Astrocyte of the spinal cord (primary cell): ENCODE measurements at regions not wholly inside any gene's neighbourhood (a gene's known extent, or its start where the extent isn't known, plus 50 kb on each side); places are given as distances from the start of the nearest gene placed in this dataset.

Experiments
- DNase-seq: peaks from one replicate; pipeline ENCODE4 v3.0.0; 2011; ENCODE audit warnings: low read depth, low spot score
- H3K4me3 ChIP-seq: 2 replicates; pipeline ENCODE4 v1.5.1; 2011; ENCODE audit warnings: low read depth, mild to moderate bottlenecking, low read length, moderate library complexity
- in situ Hi-C: cut with HindIII; loops from 2 replicates; pipeline ENCODE4 v1.10.0; 2017; ENCODE audit warnings: low sequenced_read_pairs
- TF ChIP-seq, protein P1 (sequence below): IDR thresholded peaks from 2 replicates; pipeline ENCODE4 v1.5.1; 2012; ENCODE audit warnings: low read depth, mild to moderate bottlenecking, low read length, inconsistent platforms

- in situ Hi-C loops = no loop called here
- DNase-seq = no peak
- H3K4me3 ChIP-seq = no peak overlapping the region
- TF ChIP-seq, protein P1, sequence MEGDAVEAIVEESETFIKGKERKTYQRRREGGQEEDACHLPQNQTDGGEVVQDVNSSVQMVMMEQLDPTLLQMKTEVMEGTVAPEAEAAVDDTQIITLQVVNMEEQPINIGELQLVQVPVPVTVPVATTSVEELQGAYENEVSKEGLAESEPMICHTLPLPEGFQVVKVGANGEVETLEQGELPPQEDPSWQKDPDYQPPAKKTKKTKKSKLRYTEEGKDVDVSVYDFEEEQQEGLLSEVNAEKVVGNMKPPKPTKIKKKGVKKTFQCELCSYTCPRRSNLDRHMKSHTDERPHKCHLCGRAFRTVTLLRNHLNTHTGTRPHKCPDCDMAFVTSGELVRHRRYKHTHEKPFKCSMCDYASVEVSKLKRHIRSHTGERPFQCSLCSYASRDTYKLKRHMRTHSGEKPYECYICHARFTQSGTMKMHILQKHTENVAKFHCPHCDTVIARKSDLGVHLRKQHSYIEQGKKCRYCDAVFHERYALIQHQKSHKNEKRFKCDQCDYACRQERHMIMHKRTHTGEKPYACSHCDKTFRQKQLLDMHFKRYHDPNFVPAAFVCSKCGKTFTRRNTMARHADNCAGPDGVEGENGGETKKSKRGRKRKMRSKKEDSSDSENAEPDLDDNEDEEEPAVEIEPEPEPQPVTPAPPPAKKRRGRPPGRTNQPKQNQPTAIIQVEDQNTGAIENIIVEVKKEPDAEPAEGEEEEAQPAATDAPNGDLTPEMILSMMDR = no peak
These were observed 114.7 kb downstream of the TNFAIP3 start for GRCh38 chr6:137981758-137982157.

- in situ Hi-C loops = no loop called here
- DNase-seq = no peak
- no peak overlapping the region for H3K4me3 ChIP-seq
- TF ChIP-seq, protein P1 = no peak
These were observed 115.5 kb downstream of the TNFAIP3 start for GRCh38 chr6:137982418-137983189.

GRCh38 chr6:137983269-137983668 lies 116.2 kb downstream of the TNFAIP3 start:
- TF ChIP-seq, protein P1 = no peak
- in situ Hi-C loops = no loop called here
- DNase-seq = no peak
- no peak overlapping the region for H3K4me3 ChIP-seq

DNA sequence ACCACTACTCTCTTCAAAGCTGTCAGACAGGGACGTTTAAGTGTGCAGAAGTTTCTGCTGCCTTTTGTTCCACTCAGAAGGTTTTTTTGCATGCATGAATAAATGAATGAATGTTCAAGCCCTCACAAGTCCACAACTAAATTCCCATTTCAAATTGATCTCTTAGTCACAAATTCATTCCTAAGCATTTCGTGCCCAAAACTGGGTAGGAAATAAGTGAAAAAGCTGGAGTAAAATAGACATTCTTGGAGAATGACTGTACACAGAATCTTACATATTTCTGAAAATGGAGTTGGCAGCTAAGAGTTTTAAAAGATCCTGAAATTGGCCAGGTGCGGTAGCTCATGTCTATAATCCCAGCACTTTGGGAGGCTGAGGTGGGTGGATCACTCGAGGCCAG lies 117.6 kb downstream of the PERP start:
- DNase-seq = no peak
- TF ChIP-seq, protein P1 = no peak
- H3K4me3 ChIP-seq = no peak overlapping the region
- in situ Hi-C loops = no loop called here

- TF ChIP-seq, protein P1 = no peak
- H3K4me3 ChIP-seq = no peak overlapping the region
- no peak for DNase-seq
- in situ Hi-C loops = no loop called here
These were observed 111.8 kb downstream of the PERP start for GRCh38 chr6:137995371-137995770.

DNA sequence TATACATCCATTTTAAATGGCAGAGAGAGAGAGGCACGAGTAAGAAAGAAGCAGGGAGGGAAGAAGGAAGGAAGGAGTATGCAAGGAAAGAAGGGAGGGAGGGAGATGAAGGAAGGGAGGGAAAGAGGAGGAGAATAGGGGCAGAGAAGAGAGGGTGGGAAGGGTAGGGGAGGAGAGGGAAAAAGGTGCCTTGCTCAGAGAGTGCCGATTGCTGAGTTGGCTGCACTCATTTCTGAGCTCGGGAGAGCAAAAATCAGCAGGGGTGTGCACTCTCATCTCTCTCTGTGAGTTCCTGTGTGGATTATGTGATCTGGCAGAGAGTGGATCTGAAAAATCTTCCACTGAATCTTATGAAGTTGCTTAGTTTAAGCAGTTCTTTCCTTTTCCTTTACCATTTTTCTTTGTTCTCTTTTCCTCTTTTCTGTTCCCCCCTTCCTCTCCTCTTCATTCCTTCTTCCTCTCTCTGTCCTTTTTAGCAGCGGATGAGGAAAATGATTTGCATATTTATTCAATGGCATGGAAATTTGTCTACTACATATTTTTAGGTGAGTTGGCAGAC lies 108.7 kb downstream of the PERP start:
- DNase-seq = no peak
- TF ChIP-seq, protein P1 = no peak
- H3K4me3 ChIP-seq = no peak overlapping the region
- in situ Hi-C loops = no loop called here
